HFFc6 (cell line): ENCODE measurements at regions not wholly inside any gene's neighbourhood (a gene's known extent, or its start where the extent isn't known, plus 50 kb on each side); places are given as distances from the start of the nearest gene placed in this dataset.

Experiments used
- DNase-seq: peaks from one replicate; pipeline ENCODE4 v3.0.0-alpha.2; 2018
- H3K27ac Mint-ChIP-seq: 2 replicates; pipeline ENCODE4 v1.8.0; 2020; ENCODE audit warnings: mild to moderate bottlenecking, mixed read lengths
- H3K27me3 Mint-ChIP-seq: 2 replicates; pipeline ENCODE4 v1.8.0; 2021; ENCODE audit warnings: mild to moderate bottlenecking, moderate library complexity, mixed read lengths; ENCODE audit not compliant: insufficient read depth
- H3K36me3 Mint-ChIP-seq: 2 replicates; pipeline ENCODE4 v1.8.0; 2021; ENCODE audit warnings: low read depth, mixed read lengths
- H3K4me1 Mint-ChIP-seq: 2 replicates; pipeline ENCODE4 v1.8.0; 2020; ENCODE audit warnings: low read depth, mixed read lengths
- H3K4me3 Mint-ChIP-seq: 2 replicates; pipeline ENCODE4 v1.8.0; 2020; ENCODE audit warnings: mild to moderate bottlenecking, moderate library complexity, mixed read lengths
- H3K9me3 Mint-ChIP-seq: 2 replicates; pipeline ENCODE4 v1.8.0; 2020; ENCODE audit warnings: mild to moderate bottlenecking, mixed read lengths
- CTCF ChIP-seq: fragments of 200-600 bp; sonication (generic); IDR thresholded peaks from 2 replicates; pipeline ENCODE4 v1.5.0; 2021; ENCODE audit warnings: antibody characterized with exemption, mild to moderate bottlenecking

GRCh38 chr7:116310141-116310540 is 99.8 kb downstream of the TES start:
- H3K4me3 Mint-ChIP-seq, result no peak overlapping the region
- H3K9me3 Mint-ChIP-seq, result no peaks in the 10 kb centered on the region
- H3K27me3 Mint-ChIP-seq, result no peaks in the 10 kb centered on the region; the same call in 1 of the 2 replicates
- H3K36me3 Mint-ChIP-seq, result peaks cover 11% of the 10 kb centered on the region; the same call in 1 of the 2 replicates
- no peak overlapping the region for H3K27ac Mint-ChIP-seq
- H3K4me1 Mint-ChIP-seq, result peaks cover 26% of the 10 kb centered on the region
- TF ChIP-seq CTCF, result no peak
- no peak for DNase-seq

GRCh38 chr7:116311259-116311658 is 100.9 kb downstream of the TES start:
- Mint-ChIP-seq H3K4me3 (no peak overlapping the region), H3K9me3 (no peaks in the 10 kb centered on the region), H3K27ac (no peak overlapping the region), H3K36me3 (peaks cover 11% of the 10 kb centered on the region; the same call in 1 of the 2 replicates), H3K27me3 (no peaks in the 10 kb centered on the region; the same call in 1 of the 2 replicates), H3K4me1 (peaks cover 37% of the 10 kb centered on the region)
- no peak for DNase-seq
- TF ChIP-seq CTCF, result no peak

GRCh38 chr7:116311816-116312471 is 101.6 kb downstream of the TES start:
- Mint-ChIP-seq H3K36me3 (peaks cover 11% of the 10 kb centered on the region; the same call in 1 of the 2 replicates), H3K27ac (no peak overlapping the region), H3K4me1 (peaks cover 44% of the 10 kb centered on the region), H3K9me3 (no peaks in the 10 kb centered on the region), H3K27me3 (no peaks in the 10 kb centered on the region; the same call in 1 of the 2 replicates), H3K4me3 (no peak overlapping the region)
- TF ChIP-seq CTCF, result no peak
- no peak for DNase-seq

- Mint-ChIP-seq H3K9me3 (no peaks in the 10 kb centered on the region), H3K4me3 (peak overlapping the region; percentile 87; the same call in 1 of the 2 replicates), H3K4me1 (peaks cover 69% of the 10 kb centered on the region), H3K27ac (peak overlapping the region; percentile 97), H3K36me3 (peaks cover 23% of the 10 kb centered on the region), H3K27me3 (no peaks in the 10 kb centered on the region; the same call in 1 of the 2 replicates)
- no peak for TF ChIP-seq CTCF
- DNase-seq, result no peak
Observed at GRCh38 chr7:116315293-116315692, 105.0 kb downstream of the TES start.

GRCh38 chr7:116315803-116316202 is 105.5 kb downstream of the TES start:
- Mint-ChIP-seq H3K4me1 (peaks cover 69% of the 10 kb centered on the region), H3K9me3 (no peaks in the 10 kb centered on the region), H3K4me3 (peak overlapping the region; percentile 87), H3K36me3 (peaks cover 23% of the 10 kb centered on the region), H3K27me3 (no peaks in the 10 kb centered on the region; the same call in 1 of the 2 replicates), H3K27ac (peak overlapping the region; percentile 97)
- TF ChIP-seq CTCF, result no peak
- no peak for DNase-seq
